GM20431 (cell line): ENCODE measurements at regions not wholly inside any gene's neighbourhood (a gene's known extent, or its start where the extent isn't known, plus 50 kb on each side); places are given as distances from the start of the nearest gene placed in this dataset.

Experiments used
- in situ Hi-C: fragments of 300-500 bp; cut with MseI, MboI; formaldehyde crosslinking; loops from one replicate; pipeline ENCODE4 v1.15.0; 2020; ENCODE audit warnings: low sequenced_read_pairs; ENCODE audit not compliant: unreplicated experiment

DNA sequence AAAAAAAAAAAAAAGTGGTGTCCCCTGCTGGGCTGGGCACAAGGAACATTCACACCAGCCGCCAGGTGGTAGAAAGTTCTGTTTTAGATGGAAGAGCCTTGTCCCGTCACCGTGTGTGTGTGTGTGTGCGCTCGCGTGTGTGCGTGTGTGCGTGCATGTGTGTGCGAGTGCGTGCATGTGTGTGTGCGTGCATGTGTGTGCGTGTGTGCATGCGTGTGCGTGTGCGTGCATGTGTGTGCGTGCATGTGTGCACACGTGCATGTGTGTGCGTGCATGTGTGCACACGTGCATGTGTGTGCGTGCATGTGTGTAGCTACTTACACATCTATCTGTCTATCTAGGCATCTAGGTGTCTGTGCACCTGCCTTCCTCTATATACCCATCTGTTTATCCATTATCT is 491.7 kb downstream of the NPHP4 start:
- in situ Hi-C loops: loop anchor here (25.0 kb wide), 2 partner anchors 237 to 412 kb away; no protein-coding TSS in a partner anchor

DNA sequence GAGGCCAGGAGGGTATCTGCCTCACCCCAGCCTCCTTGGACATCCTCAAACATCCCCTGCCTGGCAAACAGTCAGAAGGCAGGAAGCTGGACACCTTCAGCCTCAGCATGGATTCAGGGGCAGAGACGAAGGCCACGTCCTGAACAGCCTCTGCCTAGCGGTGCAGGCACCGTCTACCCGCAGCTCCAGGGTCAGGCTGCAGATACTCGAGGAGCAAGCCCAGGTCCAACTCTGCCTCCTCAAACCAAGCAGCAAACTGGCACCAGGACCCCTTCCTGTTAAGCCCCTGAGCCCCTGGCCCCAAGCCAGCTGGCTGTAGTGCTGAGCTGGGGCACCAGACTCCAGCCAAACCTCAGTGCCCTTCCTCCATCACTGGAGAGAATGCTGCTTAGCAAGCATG is 494.7 kb downstream of the NPHP4 start:
- in situ Hi-C loops: no loop called here

DNA sequence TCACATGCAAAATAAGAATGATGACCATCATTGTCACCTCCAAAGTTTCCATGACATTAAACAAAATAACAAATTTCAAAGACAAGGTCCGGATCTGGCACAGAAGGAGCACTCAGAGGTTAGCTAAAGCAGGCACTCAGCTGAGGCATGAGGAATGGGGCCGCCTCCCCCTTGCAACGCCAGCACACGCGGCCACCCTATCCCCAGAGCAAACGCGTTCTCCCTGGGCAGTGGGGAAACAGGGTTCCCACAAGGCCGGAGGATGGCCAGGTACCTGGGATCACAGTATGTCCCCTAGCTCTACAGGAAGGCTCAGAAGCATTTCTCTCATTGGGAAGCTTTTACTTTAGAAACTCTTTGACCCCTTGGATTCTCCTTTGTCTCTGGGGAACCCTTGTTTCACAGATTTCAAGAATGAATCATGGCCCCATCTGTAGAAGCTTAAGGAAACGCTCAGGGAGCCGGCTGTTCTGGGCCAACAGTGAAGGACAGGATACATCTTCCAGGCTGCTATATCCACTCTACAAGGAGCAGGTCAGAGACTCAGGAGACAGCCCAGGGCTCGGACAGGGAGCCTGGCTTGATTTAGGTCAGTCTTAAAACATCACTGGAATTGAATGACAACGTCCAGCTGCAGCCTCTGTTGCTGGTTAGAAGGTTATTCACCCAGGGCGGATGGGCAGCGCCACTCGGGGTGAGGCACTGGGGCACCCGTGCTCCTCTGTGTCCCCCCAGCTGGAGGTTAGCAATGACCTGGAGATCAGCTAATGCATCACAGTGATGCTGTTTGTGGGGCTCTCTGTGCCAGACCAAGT is 496.4 kb downstream of the NPHP4 start:
- in situ Hi-C loops: no loop called here

DNA sequence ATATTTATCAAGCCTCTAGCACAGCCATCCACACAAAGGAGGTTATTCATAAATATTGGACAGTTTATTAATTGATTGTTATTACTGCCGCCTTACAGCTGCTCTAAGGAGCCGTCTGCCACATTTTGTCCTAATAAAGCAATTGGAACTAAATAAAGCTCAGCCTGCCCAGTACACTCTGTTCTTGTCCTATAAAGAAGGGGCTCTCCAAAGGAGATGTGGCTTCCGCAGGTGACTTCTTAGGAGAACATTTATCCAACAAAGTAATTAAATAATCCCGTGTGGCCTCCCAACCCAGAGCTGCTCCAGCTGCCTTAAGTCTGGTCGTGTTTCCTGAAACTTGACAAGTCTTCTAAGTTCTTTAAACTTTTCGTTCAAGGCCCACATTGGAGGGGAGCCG is 497.7 kb downstream of the NPHP4 start:
- in situ Hi-C loops: no loop called here

DNA sequence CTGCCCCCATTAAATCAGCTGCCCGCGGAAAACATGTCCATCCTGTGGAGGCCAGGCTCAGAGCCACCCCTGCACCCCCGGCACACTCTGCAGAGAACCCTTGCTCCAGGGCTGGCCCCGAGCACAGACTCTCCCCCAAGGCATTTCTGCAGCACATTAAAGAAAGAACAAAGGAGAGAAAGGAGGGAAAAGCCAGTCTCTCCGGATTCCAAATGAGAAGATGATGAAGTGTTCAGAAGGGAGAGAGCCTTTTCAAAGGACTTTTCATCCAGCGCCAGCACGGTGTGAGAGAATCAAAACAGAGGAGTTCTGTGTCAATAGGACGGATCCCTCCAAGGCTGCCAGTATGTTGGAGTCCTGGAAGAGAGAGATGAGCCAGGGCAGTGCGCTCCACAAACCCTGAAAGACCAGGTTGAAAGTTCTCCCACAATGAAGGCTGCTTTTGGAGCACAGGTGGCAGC is 498.3 kb downstream of the NPHP4 start:
- in situ Hi-C loops: no loop called here

DNA sequence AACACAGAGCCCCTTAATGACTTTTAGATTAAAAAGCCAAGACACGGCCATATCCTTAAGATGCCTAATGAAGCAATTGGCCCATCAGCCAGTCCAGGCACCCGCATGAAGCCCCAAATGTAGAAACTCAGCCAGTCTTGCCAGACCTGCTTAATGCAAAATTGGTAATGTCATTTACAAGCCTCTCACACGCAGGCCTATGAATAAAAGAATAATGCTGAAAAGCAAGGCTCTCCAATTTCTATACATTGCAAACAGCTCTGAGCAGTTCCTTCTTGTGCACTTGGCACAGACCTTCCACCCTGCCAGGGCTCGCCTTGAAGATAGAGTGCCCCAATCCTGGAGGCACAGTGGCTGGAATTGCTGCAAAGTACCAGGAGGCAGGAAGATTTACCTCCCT is 498.9 kb downstream of the NPHP4 start:
- in situ Hi-C loops: no loop called here

DNA sequence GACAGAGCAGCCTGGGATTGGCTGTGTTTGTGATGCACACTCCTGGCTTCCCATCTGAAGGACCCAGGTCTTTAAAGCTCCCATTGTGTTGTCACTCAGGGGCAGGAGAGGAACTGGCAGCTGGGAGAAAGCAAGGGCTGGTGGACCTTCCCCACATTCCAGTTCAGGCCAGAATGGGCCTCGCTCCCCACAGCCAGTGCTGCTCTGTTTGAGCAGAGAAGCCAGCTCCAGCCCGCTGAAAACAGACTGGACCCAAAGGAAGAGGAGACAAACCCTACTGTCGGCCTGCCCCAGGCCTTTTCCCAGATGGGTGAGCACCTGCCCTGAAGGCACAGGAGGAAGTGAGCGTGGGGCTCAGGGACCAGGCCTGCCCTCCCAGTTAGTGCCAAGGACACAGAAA is 499.4 kb downstream of the NPHP4 start:
- in situ Hi-C loops: no loop called here

DNA sequence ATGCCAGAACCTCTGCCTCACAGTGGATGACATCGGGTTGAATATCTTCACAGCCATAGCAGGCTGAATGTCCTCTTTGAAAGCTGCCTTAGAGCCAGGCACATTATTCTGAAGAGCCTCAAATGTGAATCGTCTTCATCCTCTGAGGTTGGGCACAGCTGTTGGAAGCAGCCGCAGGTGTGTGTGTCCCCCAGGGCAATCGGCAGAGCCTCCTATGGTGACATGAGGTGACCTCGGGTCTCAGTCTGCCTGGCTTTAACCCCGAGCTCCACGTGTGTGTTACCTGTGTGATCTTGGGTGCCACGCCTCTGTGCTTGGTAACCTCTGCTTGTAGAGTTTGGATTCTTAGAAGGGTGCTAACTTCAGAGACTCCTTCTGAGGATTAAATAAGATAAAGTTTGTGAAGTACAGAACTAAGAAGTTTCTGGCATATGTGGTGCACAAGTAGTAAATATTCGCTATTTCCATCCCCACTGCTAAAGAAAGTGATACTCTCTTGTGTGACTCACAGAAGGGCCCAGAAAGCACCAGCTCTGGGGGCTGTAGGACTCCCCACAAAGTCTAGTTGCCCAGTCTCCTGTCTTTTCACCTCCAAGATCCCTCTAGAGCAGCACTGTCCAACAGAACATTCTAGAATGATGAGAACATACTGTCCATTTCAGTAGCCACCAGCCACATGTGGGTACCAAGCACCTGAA is 500.9 kb downstream of the NPHP4 start:
- in situ Hi-C loops: no loop called here

DNA sequence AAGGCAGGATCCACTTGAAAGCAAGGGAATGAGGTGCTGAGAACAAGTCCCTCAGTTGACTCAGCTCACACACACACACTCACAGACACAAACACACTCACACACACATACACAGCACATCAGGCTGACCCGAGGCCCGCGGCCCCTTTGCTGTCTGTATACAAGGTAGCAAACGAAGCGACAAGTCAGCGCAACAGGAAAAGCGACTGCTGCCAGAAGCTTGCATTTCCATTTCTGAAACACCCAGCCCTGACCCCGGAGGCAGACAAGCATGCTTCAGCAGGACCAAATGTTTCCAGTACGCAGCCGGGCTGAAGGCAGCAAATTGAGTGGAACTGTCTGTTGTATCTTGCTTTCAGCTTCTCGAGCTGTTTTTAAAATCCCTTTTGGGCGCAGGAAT is 501.6 kb downstream of the NPHP4 start:
- in situ Hi-C loops: no loop called here

DNA sequence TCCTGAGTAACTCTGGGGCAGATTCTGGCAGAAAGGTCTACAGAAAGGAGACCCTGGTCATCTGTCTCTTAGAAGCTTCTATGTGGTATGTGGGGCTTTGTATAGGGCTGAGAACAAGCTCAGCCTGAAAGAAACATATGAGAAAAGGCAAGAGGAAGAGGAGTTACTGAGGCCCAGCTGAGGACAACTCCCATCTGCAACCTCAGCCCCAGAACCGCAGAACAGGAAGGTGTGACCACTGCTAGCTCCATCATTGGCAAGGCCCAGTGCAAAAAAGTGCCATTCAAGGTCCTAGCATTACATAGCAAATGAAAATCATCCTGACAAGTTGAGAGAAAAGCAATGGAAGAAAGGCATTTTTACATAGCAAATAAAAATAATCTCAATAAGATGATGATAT is 503.8 kb downstream of the NPHP4 start:
- in situ Hi-C loops: no loop called here

GRCh38 chr1:5485968-5486696 is 506.1 kb downstream of the NPHP4 start:
- in situ Hi-C loops: no loop called here

- in situ Hi-C loops: no loop called here
Observed at GRCh38 chr1:5485436-5485835, 506.8 kb downstream of the NPHP4 start.

GRCh38 chr1:5484451-5485165 is 507.6 kb downstream of the NPHP4 start:
- in situ Hi-C loops: no loop called here

GRCh38 chr1:5481889-5482288 is 510.3 kb downstream of the NPHP4 start:
- in situ Hi-C loops: no loop called here

- in situ Hi-C loops: no loop called here
Observed at GRCh38 chr1:5480906-5481305, 511.3 kb downstream of the NPHP4 start.

DNA sequence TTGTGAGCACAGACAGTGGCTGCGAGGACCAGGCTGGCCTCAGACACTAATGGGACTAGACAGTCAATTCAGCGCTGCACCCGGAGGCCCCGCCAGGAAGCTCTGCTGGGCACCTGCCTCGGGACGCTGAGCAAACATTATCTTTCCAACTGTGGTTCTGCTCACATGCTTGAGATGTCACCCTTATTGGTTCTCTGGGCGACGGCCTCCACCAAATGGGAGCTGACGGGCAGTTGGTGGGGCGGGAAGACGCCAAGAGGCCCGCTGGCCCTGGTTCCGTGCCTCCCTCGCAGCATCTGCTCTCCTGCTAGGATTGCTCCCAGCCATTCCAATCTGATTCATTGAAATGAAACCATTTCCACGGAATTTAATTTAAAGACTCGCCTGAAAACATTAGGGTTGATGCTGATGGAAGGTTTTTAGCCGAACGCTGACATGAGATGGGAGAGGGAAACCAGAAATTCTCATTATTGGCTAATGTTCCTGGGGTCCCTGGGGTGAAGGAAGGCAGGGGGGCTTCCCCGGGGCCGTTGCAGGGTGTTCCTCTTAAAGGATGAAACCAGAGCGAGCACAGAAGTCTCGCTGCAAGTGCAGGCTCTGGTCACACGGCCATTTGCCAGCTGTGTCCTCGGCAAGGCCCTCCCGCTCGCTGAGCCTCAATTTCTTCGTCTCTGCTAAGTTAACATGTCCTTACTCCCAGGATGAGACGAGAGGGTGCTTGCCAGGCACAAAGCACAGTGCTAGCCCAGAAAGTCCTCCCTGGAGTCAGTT is 512.2 kb downstream of the NPHP4 start:
- in situ Hi-C loops: no loop called here

- in situ Hi-C loops: no loop called here
Observed at GRCh38 chr1:5478961-5479360, 513.3 kb downstream of the NPHP4 start.

DNA sequence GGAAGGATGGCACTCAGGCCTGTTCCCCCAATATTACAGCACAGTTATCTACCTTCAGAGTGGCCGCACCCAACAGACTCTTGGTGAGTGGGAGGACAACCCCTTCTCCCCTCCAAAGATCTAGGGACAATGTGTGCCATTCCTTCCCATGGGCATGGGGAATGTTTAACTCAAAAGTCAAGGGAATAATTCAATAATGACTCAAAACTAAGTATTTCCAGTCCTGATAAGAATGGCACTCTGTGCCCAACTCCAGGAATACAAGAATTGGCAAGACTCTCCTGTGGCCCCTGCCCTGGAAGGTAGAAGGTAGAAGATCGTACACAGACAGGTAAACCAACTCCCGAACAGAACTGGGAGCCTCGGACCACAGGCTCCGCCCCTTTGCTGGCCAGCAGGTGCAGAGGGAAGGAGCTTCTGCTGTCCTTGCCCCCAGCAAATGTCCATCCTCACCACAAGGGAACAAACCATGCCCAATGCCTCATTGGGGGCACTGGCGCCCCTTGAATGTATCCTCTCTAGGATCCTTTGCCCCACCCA is 514.0 kb downstream of the NPHP4 start:
- in situ Hi-C loops: no loop called here

GRCh38 chr1:5477716-5478115 is 514.5 kb downstream of the NPHP4 start:
- in situ Hi-C loops: no loop called here
